Activated naive CD8-positive, alpha-beta T cell treated with anti-CD3 and anti-CD28 coated beads for 36 hours (primary cell): ENCODE measurements at regions not wholly inside any gene's neighbourhood (a gene's known extent, or its start where the extent isn't known, plus 50 kb on each side); places are given as distances from the start of the nearest gene placed in this dataset.

ENCODE experiments used
- DNase-seq: peaks from one replicate; pipeline ENCODE4 v3.0.0; 2021
- H3K27ac Mint-ChIP-seq: one replicate; pipeline ENCODE4 v1.8.0; 2022; ENCODE audit warnings: mild to moderate bottlenecking, moderate library complexity, mixed read lengths
- H3K27me3 Mint-ChIP-seq: one replicate; pipeline ENCODE4 v1.8.0; 2022; ENCODE audit warnings: mild to moderate bottlenecking, mixed read lengths
- H3K36me3 Mint-ChIP-seq: one replicate; pipeline ENCODE4 v1.8.0; 2021; ENCODE audit warnings: mild to moderate bottlenecking, mixed read lengths
- H3K4me1 Mint-ChIP-seq: one replicate; pipeline ENCODE4 v1.8.0; 2021; ENCODE audit warnings: mixed read lengths
- H3K4me3 Mint-ChIP-seq: one replicate; pipeline ENCODE4 v1.8.0; 2022; ENCODE audit warnings: mild to moderate bottlenecking, moderate library complexity, mixed read lengths
- H3K9me3 Mint-ChIP-seq: one replicate; pipeline ENCODE4 v1.8.0; 2022; ENCODE audit warnings: mixed read lengths

DNA sequence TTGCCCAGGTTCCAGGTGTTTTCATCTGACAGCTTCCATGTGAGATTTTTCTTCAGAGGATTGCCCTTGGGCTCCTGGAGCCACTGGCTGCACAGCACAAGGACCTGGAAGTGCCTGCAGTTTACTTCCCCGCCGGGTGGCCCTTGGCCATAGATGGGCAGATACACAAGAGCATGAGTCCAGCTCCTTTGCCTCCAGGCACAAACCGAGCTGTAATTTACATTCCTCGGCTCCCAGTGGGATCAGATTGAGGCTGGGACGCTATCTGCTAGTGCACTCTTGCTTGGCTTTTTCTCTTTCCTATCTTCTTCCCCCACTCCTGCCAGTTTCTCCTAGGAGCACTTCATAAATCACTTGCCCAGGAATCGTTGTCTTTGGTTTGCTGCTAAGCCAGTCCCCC, 85.4 kb upstream of the RALY start:
- no peak overlapping the region for H3K4me3 Mint-ChIP-seq
- H3K4me1 Mint-ChIP-seq = no peaks in the 10 kb centered on the region
- no peaks in the 10 kb centered on the region for H3K36me3 Mint-ChIP-seq
- no peak overlapping the region for H3K27ac Mint-ChIP-seq
- H3K27me3 Mint-ChIP-seq = peaks cover 6% of the 10 kb centered on the region
- DNase-seq = no peak
- no peaks in the 10 kb centered on the region for H3K9me3 Mint-ChIP-seq

DNA sequence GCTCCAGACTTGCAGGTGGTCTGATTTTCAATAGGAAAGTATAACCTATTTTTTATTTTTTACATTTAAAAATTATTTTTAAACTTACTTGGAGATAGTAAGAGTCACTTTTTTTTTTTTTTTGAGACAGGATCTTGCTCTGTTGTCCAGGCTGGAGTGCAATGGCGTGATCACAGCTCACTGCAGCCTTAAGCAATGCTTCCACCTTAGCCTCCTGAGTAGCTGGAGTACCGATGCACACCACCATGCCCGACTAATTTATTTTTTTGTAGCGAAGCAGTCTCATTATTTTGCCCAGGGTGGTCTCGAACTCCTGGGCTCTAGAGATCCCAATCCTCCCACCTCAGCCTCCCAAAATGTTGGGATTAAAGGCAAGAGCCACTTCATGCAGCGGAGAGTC, 84.8 kb upstream of the RALY start:
- no peaks in the 10 kb centered on the region for H3K9me3 Mint-ChIP-seq
- H3K27me3 Mint-ChIP-seq = peaks cover 6% of the 10 kb centered on the region
- no peak overlapping the region for H3K27ac Mint-ChIP-seq

DNA sequence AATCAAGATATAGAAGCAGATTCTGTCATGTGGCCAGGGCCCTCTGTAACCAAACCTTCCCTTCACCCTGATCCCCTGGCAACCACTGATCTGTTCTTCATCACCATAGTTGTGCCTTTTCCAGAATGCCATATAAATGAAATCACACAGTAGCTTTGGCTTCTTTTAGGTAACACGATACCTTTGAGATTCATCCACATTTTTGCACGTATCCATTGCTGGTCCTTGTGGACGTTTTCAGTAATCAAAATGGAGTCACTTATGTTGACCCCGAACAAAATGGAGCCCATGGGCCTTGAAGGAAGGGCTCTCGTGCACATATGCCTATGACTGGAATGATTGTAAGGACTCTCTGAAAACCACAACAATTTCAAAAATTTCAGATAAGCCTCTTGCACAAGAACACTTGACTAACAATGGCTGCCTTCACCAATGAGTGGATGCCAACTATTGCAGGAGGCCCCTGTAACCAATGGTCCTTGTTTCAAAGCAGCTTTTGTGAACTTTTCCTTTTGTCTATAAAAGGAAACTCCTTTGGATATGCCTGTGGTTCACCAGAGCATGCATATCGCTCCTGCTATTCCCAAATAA, 84.3 kb upstream of the RALY start:
- H3K36me3 Mint-ChIP-seq = no peaks in the 10 kb centered on the region
- peaks cover under 1% of the 10 kb centered on the region for H3K4me1 Mint-ChIP-seq
- no peak for DNase-seq
- no peaks in the 10 kb centered on the region for H3K9me3 Mint-ChIP-seq
- H3K27me3 Mint-ChIP-seq = peaks cover 6% of the 10 kb centered on the region
- no peak overlapping the region for H3K27ac Mint-ChIP-seq
- H3K4me3 Mint-ChIP-seq = no peak overlapping the region

More for the DNA sequence above, 84.8 kb upstream of the RALY start:
- no peak for DNase-seq
- no peaks in the 10 kb centered on the region for H3K36me3 Mint-ChIP-seq
- no peaks in the 10 kb centered on the region for H3K4me1 Mint-ChIP-seq
- no peak overlapping the region for H3K4me3 Mint-ChIP-seq

DNA sequence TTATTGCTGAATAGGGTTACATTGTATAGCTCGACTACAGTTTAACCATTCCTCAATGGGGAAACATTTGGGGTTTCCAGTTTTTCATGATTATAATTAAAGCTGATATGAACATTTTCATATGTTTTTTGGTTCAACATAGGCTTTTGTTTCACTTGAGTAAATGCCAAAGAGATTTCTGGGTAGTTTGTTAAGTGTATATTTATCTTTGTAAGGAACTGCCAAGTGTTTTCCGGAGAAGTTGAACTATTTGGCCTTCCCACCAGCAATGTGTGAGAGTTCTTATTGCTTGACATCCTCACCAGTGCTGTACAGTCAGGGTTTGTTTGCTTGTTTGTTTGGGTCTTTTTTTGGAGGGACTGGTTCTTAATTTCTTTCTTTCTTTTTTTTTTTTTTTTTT, 83.7 kb upstream of the RALY start:
- H3K27ac Mint-ChIP-seq = no peak overlapping the region

DNA sequence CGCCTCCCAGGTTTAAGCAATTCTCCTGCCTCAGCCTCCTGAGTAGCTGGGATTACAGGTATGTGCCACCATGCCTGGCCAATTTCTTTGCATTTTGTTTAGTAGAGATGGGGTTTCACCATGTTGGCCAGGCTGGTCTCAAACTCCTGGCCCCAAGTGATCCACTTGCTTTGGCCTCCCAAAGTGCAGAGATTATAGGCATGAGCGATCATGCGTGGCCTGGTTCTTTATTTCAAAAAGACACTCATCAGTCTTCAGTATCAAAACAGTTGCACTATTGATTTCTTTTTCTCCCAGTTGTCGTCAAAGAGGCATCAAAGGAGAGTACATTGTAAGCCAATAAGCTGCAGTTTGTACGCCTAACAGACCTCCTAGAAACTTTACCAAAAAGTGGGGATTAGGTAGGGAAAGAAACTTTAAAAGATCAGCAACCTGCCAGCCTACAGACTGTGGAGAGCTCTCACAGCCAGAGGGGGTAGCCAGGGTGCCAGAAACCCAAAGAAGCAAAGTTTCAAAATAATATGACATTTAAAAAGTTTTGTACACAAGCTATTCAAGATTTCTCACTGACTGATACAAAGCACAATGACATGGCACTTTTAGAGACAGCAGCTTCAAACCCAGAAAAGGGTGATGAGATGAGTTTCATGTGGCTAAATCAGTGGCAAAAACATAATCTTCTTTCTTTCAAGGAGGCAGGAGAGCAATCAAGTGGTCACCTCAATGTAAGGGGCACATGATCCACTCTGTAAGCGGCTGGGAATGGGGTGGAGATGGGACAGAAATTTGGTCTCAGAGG, 83.0 kb upstream of the RALY start:
- Mint-ChIP-seq H3K36me3 (no peaks in the 10 kb centered on the region), H3K4me3 (no peak overlapping the region), H3K9me3 (no peaks in the 10 kb centered on the region), H3K27me3 (peaks cover 6% of the 10 kb centered on the region), H3K4me1 (peaks cover 12% of the 10 kb centered on the region), H3K27ac (no peak overlapping the region)
- DNase-seq = no peak

More for the DNA sequence above, 83.7 kb upstream of the RALY start:
- Mint-ChIP-seq H3K36me3 (no peaks in the 10 kb centered on the region), H3K27me3 (peaks cover 6% of the 10 kb centered on the region), H3K4me1 (peaks cover 7% of the 10 kb centered on the region), H3K9me3 (no peaks in the 10 kb centered on the region), H3K4me3 (no peak overlapping the region)
- DNase-seq = no peak

DNA sequence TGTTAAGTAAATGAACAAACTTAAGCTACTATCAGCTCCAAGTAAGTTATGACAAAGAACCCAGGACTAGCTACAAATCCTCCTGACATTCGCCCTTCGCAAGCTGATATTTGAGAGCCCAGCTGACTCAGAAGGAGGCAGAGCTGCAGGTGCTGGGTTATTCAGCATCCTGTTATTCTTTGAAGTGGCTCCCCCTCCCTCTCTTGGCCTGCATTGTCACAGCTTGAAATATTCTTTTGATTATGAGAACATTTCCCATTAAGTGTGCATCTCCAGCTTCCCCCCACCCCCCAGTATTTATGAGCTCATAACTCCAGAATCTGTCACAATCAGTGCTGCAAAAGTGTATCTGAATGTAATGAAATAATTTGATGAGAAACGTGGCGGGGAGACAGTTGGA, 78.8 kb upstream of the RALY start:
- peak; percentile 16 for DNase-seq
- no peak overlapping the region for H3K4me3 Mint-ChIP-seq
- H3K27ac Mint-ChIP-seq = no peak overlapping the region
- H3K4me1 Mint-ChIP-seq = peaks cover 14% of the 10 kb centered on the region
- peaks cover 6% of the 10 kb centered on the region for H3K27me3 Mint-ChIP-seq
- no peaks in the 10 kb centered on the region for H3K9me3 Mint-ChIP-seq
- no peaks in the 10 kb centered on the region for H3K36me3 Mint-ChIP-seq

DNA sequence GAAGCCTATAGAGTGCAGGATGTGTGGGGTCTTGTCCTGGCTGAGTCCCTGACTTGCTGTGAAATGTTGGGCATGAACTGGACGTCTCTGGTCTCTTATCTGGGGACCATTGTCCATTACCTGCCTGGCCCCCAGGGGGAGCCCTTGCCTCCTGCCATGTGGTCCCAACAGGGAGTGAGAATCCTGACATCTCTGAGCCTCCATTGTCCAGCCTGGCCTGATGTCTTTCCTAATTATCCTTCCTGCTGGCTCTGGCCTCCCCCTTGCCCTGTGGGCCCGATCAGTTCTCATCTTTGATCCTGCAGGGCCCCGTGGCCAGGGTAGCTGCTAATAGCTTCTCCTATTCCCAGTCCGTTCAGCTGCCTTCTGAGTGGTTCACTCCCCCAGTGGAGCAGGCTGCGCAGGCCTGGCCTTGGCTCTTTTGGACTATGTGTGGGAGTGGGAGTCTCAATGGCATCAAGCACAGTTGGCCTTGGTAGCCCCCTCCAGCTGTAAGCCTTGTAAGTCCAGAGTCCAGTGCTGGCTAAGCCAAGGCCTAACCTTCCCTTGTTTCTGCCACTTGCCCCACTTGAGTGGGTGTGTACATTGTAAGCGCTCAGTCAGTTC, 77.9 kb upstream of the RALY start:
- H3K27ac Mint-ChIP-seq = no peak overlapping the region
- H3K9me3 Mint-ChIP-seq = no peaks in the 10 kb centered on the region
- peaks cover 6% of the 10 kb centered on the region for H3K27me3 Mint-ChIP-seq
- peak; percentile 53 for DNase-seq
- H3K36me3 Mint-ChIP-seq = no peaks in the 10 kb centered on the region
- H3K4me3 Mint-ChIP-seq = no peak overlapping the region
- H3K4me1 Mint-ChIP-seq = peaks cover 14% of the 10 kb centered on the region

DNA sequence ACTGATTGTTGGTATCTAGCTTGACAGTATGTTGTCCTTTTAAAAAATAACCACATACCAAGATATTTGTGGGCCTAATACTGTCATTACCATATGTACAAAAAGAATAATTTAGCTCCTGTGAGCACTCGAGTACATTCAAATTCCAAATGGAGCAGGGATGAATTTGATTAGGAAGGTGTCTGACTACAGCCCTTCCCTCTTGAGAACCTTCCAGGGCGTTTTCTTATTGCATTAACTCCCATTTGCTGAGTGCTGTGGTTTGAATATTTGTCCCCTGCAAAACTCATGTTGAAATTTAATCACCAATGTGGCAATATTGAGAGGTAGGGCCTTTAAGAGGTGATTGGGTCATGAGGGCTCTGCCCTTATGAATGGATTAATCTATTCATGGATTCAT, 76.9 kb upstream of the RALY start:
- no peaks in the 10 kb centered on the region for H3K36me3 Mint-ChIP-seq
- H3K27me3 Mint-ChIP-seq = peaks cover 6% of the 10 kb centered on the region
- H3K9me3 Mint-ChIP-seq = no peaks in the 10 kb centered on the region
- peaks cover 14% of the 10 kb centered on the region for H3K4me1 Mint-ChIP-seq
- no peak for DNase-seq
- no peak overlapping the region for H3K4me3 Mint-ChIP-seq
- H3K27ac Mint-ChIP-seq = no peak overlapping the region

DNA sequence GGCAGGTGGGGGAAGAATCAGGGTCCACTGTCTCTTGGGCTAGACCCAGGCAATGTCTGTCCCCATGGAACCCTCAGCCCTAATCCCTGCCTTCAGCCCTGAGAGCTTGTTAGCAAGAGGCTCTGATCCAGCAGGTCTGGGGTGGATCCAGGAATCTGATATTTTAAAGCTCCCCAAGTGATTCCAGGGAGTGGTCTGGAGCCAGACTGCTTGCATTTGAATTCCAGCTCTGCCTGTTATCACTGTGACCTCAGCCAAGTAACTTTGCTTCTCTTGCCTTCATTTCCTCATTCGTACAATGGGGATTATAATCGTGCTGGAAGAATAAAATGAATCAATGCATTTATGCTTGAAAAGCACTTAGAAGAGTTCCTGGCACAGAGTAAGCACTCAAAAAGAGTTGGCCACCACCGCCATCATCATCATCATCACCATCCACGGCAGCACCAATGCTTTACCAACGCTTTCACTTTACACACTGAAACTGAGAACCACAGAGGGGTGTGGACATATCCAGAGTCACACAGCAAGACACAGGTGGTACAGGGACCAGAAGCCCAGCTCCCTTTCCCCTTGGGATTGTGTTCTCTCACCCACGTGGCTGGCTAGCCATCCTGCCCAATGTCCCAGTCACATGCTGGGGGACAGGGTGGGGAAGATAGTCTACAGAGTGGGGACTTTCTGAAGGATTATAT, 75.7 kb upstream of the RALY start:
- no peaks in the 10 kb centered on the region for H3K27me3 Mint-ChIP-seq
- DNase-seq = no peak
- H3K4me3 Mint-ChIP-seq = no peak overlapping the region
- H3K9me3 Mint-ChIP-seq = no peaks in the 10 kb centered on the region
- H3K36me3 Mint-ChIP-seq = no peaks in the 10 kb centered on the region
- H3K27ac Mint-ChIP-seq = no peak overlapping the region
- H3K4me1 Mint-ChIP-seq = peaks cover 14% of the 10 kb centered on the region

DNA sequence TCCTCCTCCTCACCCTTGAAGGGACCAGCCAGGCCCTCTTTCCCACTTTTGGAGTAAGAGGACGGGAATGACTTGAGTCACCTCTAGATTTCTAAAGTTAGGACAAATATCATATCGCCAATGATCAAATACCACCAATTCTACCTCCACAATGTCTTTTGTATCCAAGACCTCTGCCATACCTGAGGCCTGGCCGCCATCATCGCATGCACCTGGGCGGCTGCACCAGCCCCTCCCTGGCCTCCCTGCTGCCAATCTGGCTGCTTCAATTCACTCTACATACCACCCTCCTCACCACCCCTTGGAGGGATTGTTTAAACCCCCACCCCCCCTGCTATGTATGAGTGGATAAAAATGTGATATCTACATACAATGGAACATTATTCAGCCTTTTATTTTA, 75.0 kb upstream of the RALY start:
- Mint-ChIP-seq H3K9me3 (no peaks in the 10 kb centered on the region), H3K36me3 (no peaks in the 10 kb centered on the region), H3K4me1 (peaks cover 14% of the 10 kb centered on the region), H3K27ac (no peak overlapping the region), H3K4me3 (no peak overlapping the region), H3K27me3 (no peaks in the 10 kb centered on the region)
- DNase-seq = no peak

DNA sequence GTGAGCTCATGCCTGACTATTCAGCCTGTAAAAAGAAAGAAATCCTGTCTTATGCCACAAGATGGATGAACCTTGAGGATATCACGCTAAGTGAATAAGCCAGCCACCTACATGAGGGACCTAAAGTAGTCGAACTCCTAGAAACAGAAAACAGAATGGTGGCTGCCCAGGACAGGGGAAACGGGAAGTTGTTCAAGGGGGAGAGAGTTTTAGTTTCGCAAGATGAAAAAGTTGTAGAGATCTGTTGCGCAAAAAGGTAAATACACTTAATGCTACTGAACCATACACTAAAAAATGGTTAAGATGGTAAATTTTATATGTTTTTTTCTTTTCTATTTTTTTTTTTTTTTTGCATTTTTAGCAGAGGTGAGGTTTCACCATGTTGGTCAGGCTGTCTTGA, 74.1 kb upstream of the RALY start:
- no peaks in the 10 kb centered on the region for H3K9me3 Mint-ChIP-seq
- H3K27me3 Mint-ChIP-seq = no peaks in the 10 kb centered on the region
- peaks cover 11% of the 10 kb centered on the region for H3K4me1 Mint-ChIP-seq
- DNase-seq = no peak
- no peaks in the 10 kb centered on the region for H3K36me3 Mint-ChIP-seq
- no peak overlapping the region for H3K27ac Mint-ChIP-seq
- H3K4me3 Mint-ChIP-seq = no peak overlapping the region

DNA sequence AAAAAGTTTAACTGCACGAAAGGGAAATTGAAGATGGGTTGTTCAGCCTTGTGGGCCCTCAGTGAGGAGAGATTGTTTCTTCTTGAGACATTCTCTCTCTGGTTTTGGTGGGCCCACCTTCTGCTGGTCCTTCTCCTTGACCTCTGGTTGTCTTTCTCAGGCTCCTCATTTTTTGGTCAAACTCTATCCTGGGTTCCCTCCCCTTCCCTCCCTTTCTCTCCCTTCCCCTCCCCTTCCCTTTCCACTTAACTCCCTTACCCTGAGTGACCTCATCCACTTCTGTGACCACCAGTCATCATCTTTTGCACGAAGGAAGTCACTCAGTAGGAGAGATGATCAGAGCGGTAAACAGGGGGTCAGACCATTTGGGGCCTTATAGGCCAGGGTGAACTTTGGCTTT, 71.5 kb upstream of the RALY start:
- Mint-ChIP-seq H3K9me3 (no peaks in the 10 kb centered on the region), H3K36me3 (no peaks in the 10 kb centered on the region), H3K27ac (no peak overlapping the region), H3K4me1 (peaks cover 2% of the 10 kb centered on the region), H3K4me3 (no peak overlapping the region), H3K27me3 (no peaks in the 10 kb centered on the region)
- DNase-seq = no peak

DNA sequence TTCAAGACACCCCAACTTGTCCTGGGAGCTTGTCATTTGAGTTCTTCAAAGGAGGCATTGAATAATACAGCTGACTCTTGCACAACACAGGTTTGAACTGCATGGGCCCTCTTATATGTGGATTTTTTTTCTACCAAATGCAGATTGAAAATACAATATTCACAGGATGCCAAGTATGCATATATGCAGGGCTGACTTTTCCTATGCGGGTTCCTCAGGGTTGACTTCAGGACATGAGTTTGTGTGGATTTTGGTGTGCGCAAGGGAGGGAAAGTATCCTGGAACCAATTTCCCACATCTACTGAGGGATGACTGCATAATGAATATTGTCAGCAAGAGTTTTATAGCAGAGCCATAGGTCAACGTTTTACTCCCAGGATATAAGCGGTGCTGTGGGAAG, 70.0 kb upstream of the RALY start:
- H3K9me3 Mint-ChIP-seq = no peaks in the 10 kb centered on the region
- no peaks in the 10 kb centered on the region for H3K36me3 Mint-ChIP-seq
- no peak overlapping the region for H3K27ac Mint-ChIP-seq
- no peak overlapping the region for H3K4me3 Mint-ChIP-seq
- DNase-seq = no peak
- H3K4me1 Mint-ChIP-seq = peaks cover 2% of the 10 kb centered on the region
- H3K27me3 Mint-ChIP-seq = no peaks in the 10 kb centered on the region

DNA sequence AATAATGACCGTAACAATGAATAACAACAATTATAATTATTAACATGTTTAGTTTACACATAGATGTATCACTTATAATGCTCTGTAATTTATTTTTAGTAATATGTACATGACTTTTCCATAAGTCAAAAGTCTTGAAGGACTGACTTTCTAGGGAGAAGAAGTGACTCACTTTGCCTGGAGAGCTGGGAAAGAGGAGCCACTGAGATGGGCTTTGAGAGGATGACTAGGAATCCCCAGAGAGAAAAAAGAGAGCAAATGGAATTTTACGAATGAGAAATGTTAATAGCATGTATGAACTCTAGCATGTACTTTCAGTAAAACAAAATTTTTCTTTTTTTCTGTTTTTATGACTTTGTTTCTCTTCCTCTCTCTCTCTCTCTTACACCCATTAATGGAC, 67.8 kb upstream of the RALY start:
- Mint-ChIP-seq H3K4me1 (no peaks in the 10 kb centered on the region), H3K36me3 (no peaks in the 10 kb centered on the region), H3K9me3 (no peaks in the 10 kb centered on the region), H3K27me3 (no peaks in the 10 kb centered on the region), H3K27ac (no peak overlapping the region), H3K4me3 (no peak overlapping the region)
- no peak for DNase-seq

DNA sequence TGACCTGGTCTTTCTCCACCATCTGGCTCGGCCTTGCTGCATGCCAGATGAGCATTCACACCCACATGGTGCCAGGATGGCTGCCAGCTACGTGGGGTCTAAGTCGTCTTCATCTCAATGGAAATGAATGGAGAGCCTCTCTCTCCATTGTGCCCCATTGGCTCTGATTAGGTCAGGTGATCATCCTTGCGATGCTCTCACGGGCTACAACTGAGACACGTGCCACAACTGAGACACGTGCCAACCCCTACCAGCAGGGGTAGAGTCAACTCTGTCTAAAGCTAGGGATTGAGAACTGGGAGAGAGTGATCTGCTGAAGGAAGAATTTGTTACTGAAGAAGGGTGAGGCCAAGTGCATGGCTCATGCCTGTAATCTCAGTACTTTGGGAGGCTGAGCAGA, 67.3 kb upstream of the RALY start:
- no peaks in the 10 kb centered on the region for H3K4me1 Mint-ChIP-seq
- no peaks in the 10 kb centered on the region for H3K27me3 Mint-ChIP-seq
- no peaks in the 10 kb centered on the region for H3K9me3 Mint-ChIP-seq
- H3K4me3 Mint-ChIP-seq = no peak overlapping the region
- no peak overlapping the region for H3K27ac Mint-ChIP-seq
- no peak for DNase-seq
- no peaks in the 10 kb centered on the region for H3K36me3 Mint-ChIP-seq
